ENCODE measurements at regions not wholly inside any gene's neighbourhood (a gene's known extent, or its start where the extent isn't known, plus 50 kb on each side); places are given as distances from the start of the nearest gene placed in this dataset.

- no peaks in the 10 kb centered on the region for H3K9me3 ChIP-seq (replicated peaks; ENCODE audit: control insufficient read depth, insufficient read depth, low read depth, low read length)
- in situ Hi-C loops (cut with MboI) (no loop called here), intact Hi-C loops (cut with micrococcal nuclease) (loop anchor here (10.0 kb wide), 1 partner anchor 993 kb away; no protein-coding TSS in a partner anchor)
- no peak for TF ChIP-seq ZNF224 (CRISPR knock-in tag; IDR thresholded peaks at IDR 0.05)
- TF ChIP-seq PURB (CRISPR knock-in tag; IDR thresholded peaks at IDR 0.05; ENCODE audit: low read depth) = no peak
- TF ChIP-seq PHF21A (IDR thresholded peaks at IDR 0.05; ENCODE audit: borderline replicate concordance, low read depth) = no peak
- TF ChIP-seq ZNF175 (CRISPR knock-in tag; IDR thresholded peaks at IDR 0.05; ENCODE audit: low read depth) = no peak
- no peak for TF ChIP-seq HMGN3 (IDR thresholded peaks at IDR 0.05; ENCODE audit: borderline replicate concordance, extremely low read depth, insufficient read length, low read depth, low read length)
- TF ChIP-seq TFAM (CRISPR knock-in tag; conservative IDR thresholded peaks at IDR 0.05) = no peak
- no peak for TF ChIP-seq PTTG1 (tag; IDR thresholded peaks at IDR 0.05; ENCODE audit: low read depth)
- TF ChIP-seq, protein P1, sequence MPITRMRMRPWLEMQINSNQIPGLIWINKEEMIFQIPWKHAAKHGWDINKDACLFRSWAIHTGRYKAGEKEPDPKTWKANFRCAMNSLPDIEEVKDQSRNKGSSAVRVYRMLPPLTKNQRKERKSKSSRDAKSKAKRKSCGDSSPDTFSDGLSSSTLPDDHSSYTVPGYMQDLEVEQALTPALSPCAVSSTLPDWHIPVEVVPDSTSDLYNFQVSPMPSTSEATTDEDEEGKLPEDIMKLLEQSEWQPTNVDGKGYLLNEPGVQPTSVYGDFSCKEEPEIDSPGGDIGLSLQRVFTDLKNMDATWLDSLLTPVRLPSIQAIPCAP (CRISPR knock-in tag; IDR thresholded peaks at IDR 0.05; ENCODE audit: borderline replicate concordance) = no peak
- no peak for TF ChIP-seq SRSF3 (IDR thresholded peaks at IDR 0.05; ENCODE audit: insufficient read depth, low read length)
- TF ChIP-seq THRA (IDR thresholded peaks at IDR 0.05) = no peak
- TF ChIP-seq SP2 (IDR thresholded peaks at IDR 0.05; ENCODE audit: extremely low read depth, low read depth, low read length, poor library complexity, severe bottlenecking) = no peak
- TF ChIP-seq ZNF699 (CRISPR knock-in tag; IDR thresholded peaks at IDR 0.05; ENCODE audit: insufficient replicate concordance) = no peak
- ATAC-seq (no peak), DNase-seq (ENCODE audit: extremely low read depth in 1 of 4, low spot score in 3 of 4) (no peak), FAIRE-seq (no peak)
- ChIA-PET CTCF (ENCODE audit: low intra/inter-chr PET ratio) (no interaction called here), POLR2A (interaction anchor here (1.4 to 1.5 kb wide), 2 partner anchors 11 to 12 kb away, joined by 3 read pairs; no protein-coding TSS in a partner anchor)
- H3K27ac ChIP-seq (ENCODE audit: extremely low read depth, low read depth, low read length) = no peak overlapping the region
- WGBS (ENCODE audit: insufficient coverage, low coverage, missing lambda C conversion rate) = 2% methylated on average over 3 of the region's 3 CpGs
- H3K9ac ChIP-seq (ENCODE audit: insufficient read depth in 1 of 2, low read depth in 2 of 2, low read length in 2 of 2) = no peak overlapping the region
- no peak overlapping the region for H3K4me2 ChIP-seq (ENCODE audit: insufficient read depth, low read length)
- no TSS peak for BruUV-seq (replicated peaks)
- H3K4me3 ChIP-seq = no peak overlapping the region
- no peaks in the 10 kb centered on the region for H3K9me1 ChIP-seq (ENCODE audit: control insufficient read depth, insufficient read depth, low read length)
- H3K79me2 ChIP-seq (ENCODE audit: control insufficient read depth, insufficient read depth, low read length) = no peaks in the 10 kb centered on the region
- H3K36me3 ChIP-seq (ENCODE audit: control insufficient read depth, insufficient read depth, low read length) = no peaks in the 10 kb centered on the region
- H3K4me1 ChIP-seq (replicated peaks in 1 of 2; ENCODE audit: control insufficient read depth in 2 of 2, insufficient read depth in 2 of 2, low read length in 2 of 2) = no peaks in the 10 kb centered on the region
- H4K20me1 ChIP-seq (replicated peaks; ENCODE audit: control insufficient read depth, insufficient read depth, low read length) = no peaks in the 10 kb centered on the region
- H3K27me3 ChIP-seq (ENCODE audit: control insufficient read depth in 2 of 2, insufficient read depth in 2 of 2, low read length in 2 of 2) = no peaks in the 10 kb centered on the region
- H2AFZ ChIP-seq (ENCODE audit: low read depth, low read length) = no peak overlapping the region
Observed at GRCh38 chr16:82451449-82451848, 175.3 kb upstream of the CDH13 start.

All from K562 (cell line).